GM03348 (cell line): ENCODE measurements at regions not wholly inside any gene's neighbourhood (a gene's known extent, or its start where the extent isn't known, plus 50 kb on each side); places are given as distances from the start of the nearest gene placed in this dataset.
"Not testable (repeated sequence)": the region's sequence is repeated elsewhere in the genome, so short reads cannot be mapped to it uniquely, and the experiment has no call there.

Source experiments
- DNase-seq: peaks from one replicate; pipeline ENCODE4 v3.0.0; 2012; ENCODE audit warnings: low spot score

DNA sequence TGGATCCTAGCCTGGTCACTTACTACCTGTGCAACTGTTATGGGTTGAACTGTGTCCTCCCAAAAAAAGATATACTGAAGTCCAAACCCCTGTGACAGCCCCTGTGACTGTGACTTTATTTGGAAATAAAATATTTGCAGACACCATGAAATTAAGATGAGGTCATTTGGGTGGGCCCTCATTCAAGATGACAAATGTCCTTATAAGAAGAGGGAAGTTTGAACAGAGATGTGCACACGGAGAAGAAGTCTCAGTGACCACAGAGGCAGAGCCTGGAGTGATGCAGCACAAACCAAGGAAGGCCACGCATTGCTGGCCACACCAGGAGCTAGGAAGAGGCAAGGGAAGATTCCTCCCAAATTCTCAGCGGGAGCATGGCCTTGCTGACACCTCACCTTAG is 249.7 kb upstream of the RUNX1 start:
- no peak for DNase-seq

DNA sequence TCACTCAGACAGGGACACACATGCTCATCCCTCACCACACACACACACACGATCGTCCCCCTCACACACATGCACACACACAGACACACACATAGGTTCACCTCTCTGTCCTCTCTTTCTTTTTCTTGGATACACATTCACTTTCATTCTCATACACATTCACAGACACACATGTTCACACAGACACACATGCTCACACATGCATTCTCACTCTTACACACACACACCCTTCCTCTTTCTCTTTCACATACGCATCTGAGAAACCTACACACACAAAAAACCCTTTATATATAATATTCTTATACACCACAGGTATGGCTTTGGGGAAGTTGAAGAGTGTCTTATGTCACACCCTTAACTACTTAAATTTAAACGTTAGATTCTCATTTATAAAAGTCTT is 248.6 kb upstream of the RUNX1 start:
- no peak for DNase-seq

DNA sequence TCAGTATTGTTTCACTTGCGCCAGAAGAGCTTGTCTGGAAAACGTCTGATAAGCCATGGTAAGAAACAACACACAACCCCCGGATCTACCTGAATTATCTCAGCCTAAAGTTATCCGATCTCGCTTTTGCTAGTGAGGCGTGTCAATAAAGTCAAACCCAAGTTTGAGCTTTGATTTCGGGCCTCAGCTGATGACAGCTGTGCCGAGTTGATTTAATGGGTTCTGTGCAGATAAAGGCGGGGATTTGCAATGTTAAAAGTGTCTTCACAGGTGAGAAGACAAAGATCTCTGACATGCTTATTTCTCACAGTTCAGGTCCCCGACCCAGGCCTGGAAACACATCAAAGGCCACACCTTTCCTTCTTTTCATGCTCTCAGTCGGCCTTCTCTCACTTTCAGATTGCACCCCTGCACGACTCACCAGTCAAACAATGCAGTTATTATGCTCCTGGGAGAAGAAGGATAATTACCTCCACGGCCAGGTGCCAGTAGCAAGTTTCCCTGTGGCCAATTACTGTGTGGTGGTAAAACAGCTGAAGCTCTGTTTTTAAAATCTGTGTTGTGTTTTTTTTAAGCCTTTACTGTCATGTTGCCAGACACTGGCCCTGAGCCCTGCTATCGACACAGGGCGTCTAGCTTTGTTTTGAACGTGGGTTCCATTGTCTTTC is 245.3 kb upstream of the RUNX1 start:
- no peak for DNase-seq

DNA sequence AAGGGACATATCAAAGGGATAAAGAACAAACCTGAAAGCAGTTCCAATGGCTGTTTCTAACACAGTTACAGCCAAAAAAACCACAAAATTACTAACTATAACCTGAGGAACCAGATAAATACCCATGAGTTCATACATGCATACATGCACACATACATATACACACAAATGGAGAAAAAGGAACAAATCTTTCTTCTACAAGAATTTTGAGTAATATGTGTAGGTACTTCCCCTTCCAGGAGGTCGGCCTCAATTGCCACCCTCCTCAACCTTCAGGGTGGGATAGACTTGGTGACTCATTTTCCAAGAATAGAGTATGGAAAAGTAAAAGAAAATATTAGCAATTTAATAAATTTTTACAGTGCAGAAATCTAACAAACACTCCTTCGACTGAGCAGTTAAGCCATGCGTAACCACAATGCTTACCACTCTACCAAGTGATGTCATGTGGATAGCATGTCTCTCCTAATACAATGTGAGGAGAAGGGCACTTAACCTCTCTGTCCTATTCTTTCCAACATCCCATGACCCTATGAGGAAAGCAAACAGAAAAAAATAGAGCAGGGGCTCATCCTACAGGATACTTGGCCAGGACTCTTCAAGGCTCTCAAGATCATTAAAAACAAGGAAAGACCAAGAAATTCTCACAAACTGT is 243.0 kb upstream of the RUNX1 start:
- DNase-seq: no peak

DNA sequence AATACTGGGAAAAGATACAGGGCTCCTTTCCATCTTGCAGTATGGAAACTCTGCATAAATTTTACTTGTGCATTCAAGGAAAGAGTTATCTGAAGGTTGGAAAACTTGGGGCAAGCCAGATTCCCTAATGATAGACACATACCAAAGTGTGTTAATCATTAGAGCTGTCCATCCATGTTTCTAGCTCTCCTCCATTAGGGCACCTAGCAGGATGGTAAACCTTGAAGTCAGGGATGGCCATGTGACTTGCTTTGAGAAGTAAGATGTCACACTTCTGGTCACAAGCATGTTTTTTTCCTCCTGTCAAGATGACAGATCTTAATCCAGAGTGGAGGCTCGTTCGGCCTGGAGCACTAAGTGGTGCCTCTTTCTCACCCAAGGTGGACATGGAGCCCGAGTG is 241.9 kb upstream of the RUNX1 start:
- DNase-seq: no peak

DNA sequence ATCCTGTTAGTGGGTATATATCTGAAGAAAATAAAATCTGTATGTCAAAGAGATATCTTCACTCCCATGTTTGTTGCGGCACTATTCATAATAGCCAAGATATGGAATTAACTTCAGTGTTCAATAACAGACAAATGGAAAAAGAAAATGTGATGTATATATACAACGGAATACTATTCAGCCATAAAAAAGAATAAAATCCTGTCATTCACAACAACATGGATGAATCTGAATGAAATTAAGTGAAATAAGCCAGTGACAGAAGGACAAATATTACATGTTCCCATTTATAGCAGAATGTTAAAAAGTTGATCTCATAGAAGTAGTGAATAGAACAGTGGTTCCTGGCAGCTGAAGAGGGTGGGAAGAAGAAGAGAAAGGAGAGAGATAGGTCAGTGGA is 239.1 kb upstream of the RUNX1 start:
- no peak for DNase-seq

DNA sequence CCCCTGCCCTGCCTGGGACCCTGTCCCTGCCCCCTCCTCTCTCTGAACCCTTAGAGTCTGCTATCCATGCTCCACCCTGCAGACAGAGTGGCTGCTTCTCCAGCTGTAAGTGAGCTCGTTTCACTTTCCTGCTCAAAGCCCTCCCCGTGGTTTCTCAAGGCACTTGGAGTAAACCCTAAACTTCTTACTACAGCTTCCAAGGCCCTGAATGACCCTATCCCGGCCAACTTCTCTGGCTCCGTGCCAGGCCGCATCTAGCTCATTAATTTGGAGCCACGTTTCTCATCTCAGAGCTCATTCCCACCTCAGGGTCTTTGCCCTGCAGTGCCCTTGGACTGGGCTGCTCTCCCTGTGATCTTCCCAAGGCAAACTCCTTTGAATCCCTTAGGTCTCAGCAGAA is 235.1 kb upstream of the RUNX1 start:
- no peak for DNase-seq

DNA sequence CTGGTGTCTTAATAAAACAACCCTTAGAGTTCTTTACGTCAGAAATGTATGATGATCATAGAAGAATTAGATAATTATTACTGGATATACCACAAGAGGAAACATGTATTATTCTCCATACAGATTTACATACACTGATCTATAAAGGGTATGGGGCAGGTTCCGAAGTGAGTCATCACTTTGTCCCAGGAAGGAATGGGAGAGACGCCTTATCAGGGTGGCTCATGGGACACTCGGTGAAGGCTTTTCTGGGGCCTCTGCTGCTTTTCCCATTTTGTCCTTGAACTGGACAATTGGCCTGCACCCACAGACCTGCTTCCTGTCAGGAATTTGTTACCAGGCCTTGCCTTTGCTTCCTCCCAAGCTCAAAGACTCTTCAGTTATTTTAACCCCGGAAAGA is 233.8 kb upstream of the RUNX1 start:
- DNase-seq: no peak

DNA sequence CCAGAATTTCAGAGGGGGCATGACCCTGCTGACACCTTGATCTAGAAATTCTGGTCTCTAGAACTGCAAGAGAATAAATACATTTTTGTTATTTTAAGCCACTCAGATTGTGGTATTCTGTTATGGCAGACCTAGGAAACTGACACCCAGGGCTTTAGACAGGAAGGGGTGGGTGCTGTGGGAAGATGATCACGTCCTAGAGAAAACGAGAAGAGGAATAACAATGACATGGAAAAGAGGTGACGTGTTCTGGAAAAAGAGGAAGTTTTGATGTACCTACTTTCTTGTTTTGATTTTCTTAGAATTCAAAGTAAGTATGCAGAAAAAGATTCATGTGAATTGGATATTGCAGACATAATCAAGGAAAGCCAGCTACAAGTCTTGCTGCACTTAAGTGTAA is 232.9 kb upstream of the RUNX1 start:
- no peak for DNase-seq

DNA sequence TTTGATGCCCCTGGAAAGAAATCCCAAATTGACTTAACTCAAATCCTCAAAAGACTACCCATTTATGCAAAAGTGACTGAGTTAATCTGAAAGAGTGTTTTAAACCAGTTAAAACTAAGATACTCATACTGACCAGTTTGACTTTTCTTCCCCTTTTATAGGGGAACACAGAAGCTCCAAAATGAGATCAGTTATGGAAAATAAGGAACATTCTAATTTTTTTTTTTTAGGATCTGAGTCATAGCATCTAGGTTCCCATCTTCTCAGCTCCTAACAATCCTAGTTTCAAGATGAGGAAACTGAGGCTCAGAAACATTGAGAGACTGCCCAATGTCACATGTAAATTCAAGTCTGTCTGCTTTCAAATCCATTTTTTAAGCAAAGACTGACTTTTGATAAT is 231.1 kb upstream of the RUNX1 start:
- DNase-seq: no peak

DNA sequence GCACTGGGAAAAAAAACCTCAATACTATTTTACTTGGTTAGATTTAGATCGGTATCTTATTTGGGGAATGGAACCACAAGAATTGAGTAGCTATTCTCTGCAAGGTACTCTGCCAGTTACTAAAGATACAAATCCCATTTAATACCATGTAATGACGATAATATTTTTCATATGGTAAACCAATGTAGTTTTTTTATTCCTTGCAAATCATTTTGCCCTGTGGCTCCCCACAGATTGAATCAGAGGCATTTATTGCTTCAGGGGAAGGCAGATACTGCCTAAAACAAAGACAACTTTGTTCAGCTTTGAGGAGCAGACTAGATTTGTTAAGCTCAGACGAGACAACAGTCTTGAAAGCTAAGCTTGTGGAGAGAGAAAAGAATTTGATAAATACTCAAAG is 226.7 kb upstream of the RUNX1 start:
- no peak for DNase-seq

DNA sequence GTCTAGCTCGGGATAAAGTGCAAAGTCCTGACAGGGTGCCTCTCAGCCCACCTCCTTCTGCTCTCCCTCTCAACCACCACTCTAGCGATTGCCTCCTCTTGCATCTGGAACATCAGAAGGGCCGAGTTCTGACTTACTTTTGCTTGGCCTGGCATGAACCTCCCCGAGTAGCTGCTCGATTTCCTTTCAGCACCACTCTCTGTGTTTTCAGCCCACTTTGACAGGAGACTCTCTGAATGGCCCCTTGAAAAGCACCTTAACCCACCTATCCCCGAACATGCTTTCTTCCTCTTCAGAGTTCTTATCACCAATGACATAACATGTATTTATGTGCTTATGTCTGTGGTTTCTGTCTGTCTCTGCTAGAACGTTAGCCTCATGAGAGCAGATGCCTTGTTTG is 225.8 kb upstream of the RUNX1 start:
- DNase-seq: no peak

DNA sequence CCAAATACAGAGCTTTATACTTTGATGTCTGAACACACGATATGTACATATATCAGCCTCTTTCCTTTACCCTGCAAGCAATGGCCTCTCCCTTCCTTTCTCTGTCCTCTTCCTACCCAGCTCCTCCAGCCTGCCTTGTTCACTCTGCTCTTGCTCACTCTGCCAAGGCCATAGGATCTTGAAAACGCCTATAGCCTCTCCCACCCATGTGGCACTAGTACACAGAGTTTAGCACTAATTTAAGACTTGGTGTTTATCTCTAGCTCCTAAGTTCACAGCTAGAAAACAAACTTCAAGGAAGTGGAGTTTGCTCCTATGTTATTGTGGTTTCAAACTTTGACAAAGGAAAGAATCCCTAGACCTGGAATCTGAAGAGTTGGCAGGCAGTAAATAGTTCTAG is 225.0 kb upstream of the RUNX1 start:
- DNase-seq: no peak

DNA sequence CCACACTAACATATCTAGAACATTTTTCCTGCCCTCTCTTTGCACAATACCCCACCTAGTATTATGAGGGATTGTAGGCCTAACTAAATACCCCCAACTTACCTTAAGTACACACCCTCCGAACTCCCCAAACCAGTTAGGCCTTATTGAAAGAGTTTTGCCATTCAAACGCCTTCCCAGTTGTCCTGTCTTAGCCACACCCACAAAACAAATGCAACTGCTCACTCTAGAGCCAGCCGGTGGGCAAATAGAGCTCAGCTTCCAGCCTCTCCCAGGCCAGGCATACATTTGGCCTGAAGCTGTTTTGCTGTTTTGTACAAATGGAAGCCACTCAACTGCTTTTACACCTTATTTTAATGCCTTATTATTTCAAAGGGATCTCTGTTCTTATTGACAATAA is 224.2 kb upstream of the RUNX1 start:
- DNase-seq: no peak

DNA sequence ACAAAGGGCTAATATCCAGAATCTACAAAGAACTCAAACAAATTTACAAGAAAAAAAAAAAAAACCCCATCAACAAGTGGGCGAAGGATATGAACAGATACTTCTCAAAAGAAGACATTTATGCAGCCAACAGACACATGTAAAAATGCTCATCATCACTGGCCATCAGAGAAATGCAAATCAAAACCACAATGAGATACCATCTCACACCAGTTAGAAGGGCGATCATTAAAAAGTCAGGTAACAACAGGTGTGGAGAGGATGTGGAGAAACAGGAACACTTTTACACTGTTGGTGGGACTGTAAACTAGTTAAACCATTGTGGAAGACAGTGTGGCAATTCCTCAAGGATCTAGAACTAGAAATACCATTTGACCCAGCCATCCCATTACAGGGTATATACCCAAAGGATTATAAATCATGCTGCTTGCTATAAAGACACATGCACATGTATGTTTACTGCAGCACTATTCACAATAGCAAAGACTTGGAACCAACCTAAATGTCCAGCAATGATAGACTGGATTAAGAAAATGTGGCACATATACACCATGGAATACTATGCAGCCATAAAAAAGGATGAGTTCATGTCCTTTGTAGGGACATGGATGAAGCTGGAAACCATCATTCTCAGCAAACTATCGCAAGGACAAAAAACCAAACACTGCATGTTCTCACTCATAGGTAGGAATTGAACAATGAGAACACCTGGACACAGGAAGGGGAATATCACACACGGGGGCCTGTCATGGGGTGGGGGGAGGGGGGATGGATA is 222.4 kb upstream of the RUNX1 start:
- not testable (repeated sequence) for DNase-seq

DNA sequence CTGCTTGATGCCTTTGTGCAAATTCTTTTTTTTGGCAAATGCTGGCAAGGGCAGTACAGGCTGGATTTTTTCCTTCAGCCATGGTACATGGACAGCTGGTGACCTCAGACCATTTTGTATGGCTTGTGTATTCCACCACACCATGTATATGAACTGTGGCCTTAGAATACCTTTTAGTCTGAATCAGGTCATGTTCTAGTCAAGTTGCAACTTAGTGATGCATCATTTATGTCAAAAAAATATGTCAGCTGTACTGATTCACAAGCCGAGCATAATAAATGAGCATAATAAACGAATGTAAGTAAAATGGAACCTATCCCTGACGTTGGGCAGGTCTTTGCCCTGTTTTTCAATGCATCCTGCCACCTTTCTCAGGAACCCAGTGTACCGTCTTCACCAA is 219.7 kb upstream of the RUNX1 start:
- DNase-seq: no peak

DNA sequence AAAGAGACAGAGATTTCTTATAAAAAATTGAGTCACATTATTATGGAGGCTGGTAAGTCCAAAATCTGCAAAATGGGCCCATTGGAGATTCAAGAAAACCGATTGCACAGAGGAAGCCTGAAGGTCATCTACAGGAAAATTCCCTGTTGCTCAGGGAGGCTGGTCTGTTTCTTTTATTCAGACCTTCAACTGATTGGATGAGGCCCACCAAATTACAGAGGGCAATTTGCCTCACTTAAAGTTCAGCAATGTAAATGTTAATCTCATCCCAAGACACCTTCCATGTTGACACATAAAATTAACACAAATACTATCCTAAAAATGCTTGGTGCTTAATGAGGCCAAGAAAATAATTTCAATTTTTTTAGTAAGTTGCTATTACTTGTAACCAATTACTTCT is 219.2 kb upstream of the RUNX1 start:
- no peak for DNase-seq

DNA sequence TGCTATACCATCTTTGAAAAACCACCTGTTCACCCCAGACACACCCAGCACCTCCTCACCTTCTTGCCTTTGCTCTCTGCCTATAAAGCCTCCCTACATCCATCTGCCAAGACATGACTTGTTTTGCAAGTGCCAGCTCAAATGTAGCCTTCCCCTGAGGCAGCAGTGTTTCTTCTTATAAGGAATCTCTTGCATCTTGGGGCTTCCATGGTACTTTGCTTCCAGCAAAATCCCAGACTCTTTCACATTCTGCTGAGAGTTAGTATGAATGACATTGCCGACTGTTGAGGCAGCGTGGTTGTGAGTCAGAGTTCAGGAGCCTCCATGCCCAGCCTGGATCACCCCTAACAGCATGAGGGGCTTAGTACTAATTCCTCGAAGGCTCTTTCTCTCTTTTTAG is 217.4 kb upstream of the RUNX1 start:
- DNase-seq: no peak

DNA sequence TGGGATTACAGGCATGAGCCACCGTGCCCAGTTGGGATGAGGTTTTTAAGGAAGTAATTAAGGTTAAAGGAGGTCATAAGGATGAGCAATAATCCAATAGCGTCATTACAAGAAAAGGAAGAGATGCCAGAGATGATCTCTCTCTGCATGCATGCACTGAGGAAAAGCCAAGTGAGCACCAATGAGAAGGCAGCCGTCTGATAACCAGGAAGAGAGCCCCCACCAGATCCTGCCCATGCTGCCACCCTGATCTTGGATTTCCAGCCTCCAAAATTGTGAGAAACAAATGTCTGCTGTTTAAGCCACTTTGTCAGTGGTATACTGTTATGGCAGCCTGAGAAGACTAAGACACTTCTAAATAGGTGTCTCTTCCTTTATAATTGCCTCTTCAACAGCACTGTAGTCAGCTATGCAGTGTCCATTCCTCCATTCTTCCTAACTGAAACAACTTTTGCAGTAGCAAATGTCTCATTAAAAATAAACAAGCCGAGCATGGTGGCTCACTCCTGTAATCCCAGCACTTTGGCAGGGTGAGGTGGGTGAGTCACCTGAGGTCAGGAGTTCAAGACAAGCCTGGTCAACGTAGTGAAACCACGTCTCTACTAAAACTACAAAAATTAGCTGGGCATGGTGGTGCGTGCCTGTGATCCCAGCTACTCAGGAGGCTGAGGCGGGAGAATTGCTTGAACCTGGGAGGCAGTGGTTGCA is 216.2 kb upstream of the RUNX1 start:
- DNase-seq: peak; percentile 27

DNA sequence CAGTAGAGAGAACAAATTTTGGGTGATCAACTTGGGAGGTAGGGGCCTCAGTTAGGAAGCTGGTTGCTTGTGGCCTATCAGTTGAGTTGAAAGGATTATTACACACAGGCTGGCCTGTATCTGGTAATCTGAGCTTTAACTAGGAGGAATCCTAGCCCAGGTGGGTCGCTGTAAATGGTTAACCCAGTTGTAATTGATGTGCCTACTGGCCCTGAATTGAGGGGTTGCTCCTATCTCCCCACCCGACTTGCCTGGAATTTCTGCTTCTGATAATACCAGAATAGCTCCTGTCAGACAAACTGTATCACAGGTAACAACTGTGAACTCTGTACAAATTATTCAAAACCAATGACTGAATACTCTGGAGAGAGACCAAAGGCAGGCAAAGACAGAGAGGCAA is 210.4 kb upstream of the RUNX1 start:
- no peak for DNase-seq

DNA sequence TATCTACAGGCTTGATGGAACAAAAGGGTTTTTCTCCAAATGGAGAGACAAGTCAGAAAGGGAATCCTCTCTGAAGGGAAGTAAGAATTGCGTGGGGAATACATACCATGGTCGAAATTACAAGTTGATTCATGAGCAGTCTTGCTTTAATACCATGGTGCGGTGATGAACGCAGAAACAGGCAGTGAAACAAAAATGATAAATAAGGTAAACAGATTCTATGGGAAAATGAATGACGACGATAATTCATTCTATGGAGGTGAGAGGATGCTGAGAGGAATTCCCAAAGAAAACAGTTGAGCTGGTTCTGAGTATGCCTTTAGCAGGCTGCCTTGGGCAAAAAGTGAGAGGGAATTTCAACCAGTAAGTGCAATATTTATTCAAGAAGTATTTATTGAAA is 209.4 kb upstream of the RUNX1 start:
- no peak for DNase-seq

DNA sequence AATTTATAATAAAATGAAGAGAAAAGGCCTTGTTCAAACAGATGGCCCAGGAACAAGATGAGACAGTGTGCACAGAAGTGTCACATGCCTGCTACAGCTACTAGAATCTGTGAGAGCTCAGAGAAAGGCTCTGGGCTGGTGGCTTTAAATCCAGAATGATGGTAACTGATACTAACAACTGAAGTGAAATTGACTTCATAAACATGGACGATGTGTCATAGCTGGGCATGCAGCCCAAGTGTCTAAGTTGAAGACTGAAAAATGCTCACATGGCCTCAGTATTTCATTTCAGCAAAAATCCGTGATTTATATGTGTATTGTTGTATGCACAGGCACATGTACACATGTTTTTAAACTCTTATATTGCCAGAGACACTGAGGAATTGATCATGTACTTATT is 208.3 kb upstream of the RUNX1 start:
- peak; percentile 51 for DNase-seq

DNA sequence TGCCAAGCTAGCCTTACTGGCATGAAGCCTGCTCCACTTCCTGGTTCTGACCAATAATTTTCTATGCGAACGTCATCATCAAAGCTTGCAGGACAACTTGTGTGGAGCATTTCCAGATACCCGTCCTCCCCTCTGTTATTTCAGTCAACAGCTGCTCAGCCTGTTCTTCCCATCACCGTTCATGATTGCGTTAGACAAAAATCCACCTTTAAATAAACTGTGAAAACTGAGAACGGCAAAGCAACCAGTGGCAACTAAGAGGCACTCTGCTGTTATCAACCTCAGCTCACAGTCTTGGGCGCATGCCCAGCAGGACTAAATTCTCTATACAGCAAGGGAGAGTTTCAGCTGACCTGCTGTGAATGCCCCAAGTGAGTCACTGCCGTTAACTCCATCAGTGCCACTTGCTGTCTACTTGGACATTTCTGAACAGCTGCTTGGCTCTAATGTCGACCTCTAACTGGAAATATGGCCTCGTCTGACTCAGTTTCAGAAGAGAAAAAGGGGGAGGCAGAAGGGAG is 207.4 kb upstream of the RUNX1 start:
- DNase-seq: peak; percentile 68
